ENCODE measurements at regions not wholly inside any gene's neighbourhood (a gene's known extent, or its start where the extent isn't known, plus 50 kb on each side); places are given as distances from the start of the nearest gene placed in this dataset.
"Not testable (repeated sequence)": the region's sequence is repeated elsewhere in the genome, so short reads cannot be mapped to it uniquely, and the experiment has no call there.

GRCh38 chr1:78333502-78333901 lies 157.3 kb upstream of the PTGFR start:
- intact Hi-C loops (cut with DNase I; ENCODE audit: low total_unique reads), result no loop called here
- no peak for DNase-seq
- no peak overlapping the region for H3K27ac ChIP-seq
- H3K4me1 ChIP-seq, result no peaks in the 10 kb centered on the region
- TF ChIP-seq, protein P1, sequence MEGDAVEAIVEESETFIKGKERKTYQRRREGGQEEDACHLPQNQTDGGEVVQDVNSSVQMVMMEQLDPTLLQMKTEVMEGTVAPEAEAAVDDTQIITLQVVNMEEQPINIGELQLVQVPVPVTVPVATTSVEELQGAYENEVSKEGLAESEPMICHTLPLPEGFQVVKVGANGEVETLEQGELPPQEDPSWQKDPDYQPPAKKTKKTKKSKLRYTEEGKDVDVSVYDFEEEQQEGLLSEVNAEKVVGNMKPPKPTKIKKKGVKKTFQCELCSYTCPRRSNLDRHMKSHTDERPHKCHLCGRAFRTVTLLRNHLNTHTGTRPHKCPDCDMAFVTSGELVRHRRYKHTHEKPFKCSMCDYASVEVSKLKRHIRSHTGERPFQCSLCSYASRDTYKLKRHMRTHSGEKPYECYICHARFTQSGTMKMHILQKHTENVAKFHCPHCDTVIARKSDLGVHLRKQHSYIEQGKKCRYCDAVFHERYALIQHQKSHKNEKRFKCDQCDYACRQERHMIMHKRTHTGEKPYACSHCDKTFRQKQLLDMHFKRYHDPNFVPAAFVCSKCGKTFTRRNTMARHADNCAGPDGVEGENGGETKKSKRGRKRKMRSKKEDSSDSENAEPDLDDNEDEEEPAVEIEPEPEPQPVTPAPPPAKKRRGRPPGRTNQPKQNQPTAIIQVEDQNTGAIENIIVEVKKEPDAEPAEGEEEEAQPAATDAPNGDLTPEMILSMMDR (IDR thresholded peaks at IDR 0.05 in 8 of 11, conservative IDR thresholded peaks at IDR 0.05 in 3 of 11), result peak in 9 of 11 experiments; percentile 10 to 60 (median 42)
- TF ChIP-seq POLR2A (IDR thresholded peaks at IDR 0.05), result no peak
- peaks cover 0 to 3% (median 0%) of the 10 kb centered on the region in 7 donors for H3K27me3 ChIP-seq (replicated peaks in 1 of 7)
- H3K36me3 ChIP-seq, result no peaks in the 10 kb centered on the region
- WGBS, 5 donors, result 13 to 30% (median 19%) methylated on average over 4 of the region's 4 CpGs
- no peak overlapping the region for H3K4me3 ChIP-seq
- H3K9me3 ChIP-seq, result peaks cover 0 to 7% (median 0%) of the 10 kb centered on the region in 8 donors

DNA sequence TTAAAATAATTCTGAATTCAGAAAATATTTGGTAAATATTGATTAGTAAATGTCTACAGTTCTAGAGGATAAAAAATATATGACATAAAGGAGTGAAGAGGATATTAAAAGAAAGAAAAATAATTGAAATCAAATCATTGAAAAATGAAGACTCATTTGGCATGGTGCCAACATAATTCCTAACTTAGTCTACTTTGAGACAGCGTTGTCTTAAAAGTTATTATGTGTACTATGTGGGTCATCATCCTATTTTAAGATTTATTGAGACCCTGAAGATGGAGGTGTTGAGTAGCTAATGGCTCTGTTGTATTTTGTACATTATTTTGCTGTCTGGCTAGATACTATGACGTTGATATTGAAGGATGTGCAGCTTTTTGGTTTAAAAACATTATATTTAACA lies 156.7 kb upstream of the PTGFR start:
- Histone ChIP-seq H3K36me3 (no peaks in the 10 kb centered on the region), H3K27ac (no peak overlapping the region), H3K9me3 (peaks cover 0 to 7% (median 0%) of the 10 kb centered on the region in 8 donors), H3K4me3 (no peak overlapping the region), H3K27me3 (replicated peaks in 1 of 7) (peaks cover 0 to 3% (median 0%) of the 10 kb centered on the region in 7 donors), H3K4me1 (no peaks in the 10 kb centered on the region)
- TF ChIP-seq POLR2AphosphoS5 (IDR thresholded peaks at IDR 0.05) (no peak), POLR2A (IDR thresholded peaks at IDR 0.05) (no peak)
- intact Hi-C loops (cut with DNase I; ENCODE audit: low total_unique reads), result no loop called here
- DNase-seq, result no peak
- WGBS, 5 donors, result 41 to 71% (median 57%) methylated on average over 2 of the region's 2 CpGs

- no peak for DNase-seq
- TF ChIP-seq POLR2A (IDR thresholded peaks at IDR 0.05), result no peak
- WGBS, 5 donors, result 56 to 75% (median 65%) methylated on average over 4 of the region's 4 CpGs
- H3K27ac ChIP-seq, result no peak overlapping the region
- no peaks in the 10 kb centered on the region for H3K36me3 ChIP-seq
- no peaks in the 10 kb centered on the region for H3K27me3 ChIP-seq (replicated peaks in 1 of 7)
- no peak overlapping the region for H3K4me3 ChIP-seq
- H3K9me3 ChIP-seq, result peaks cover 0 to 7% (median 0%) of the 10 kb centered on the region in 8 donors
- intact Hi-C loops (cut with DNase I; ENCODE audit: low total_unique reads), result no loop called here
- no peaks in the 10 kb centered on the region for H3K4me1 ChIP-seq
These were observed 155.8 kb upstream of the PTGFR start for GRCh38 chr1:78334952-78335351.

DNA sequence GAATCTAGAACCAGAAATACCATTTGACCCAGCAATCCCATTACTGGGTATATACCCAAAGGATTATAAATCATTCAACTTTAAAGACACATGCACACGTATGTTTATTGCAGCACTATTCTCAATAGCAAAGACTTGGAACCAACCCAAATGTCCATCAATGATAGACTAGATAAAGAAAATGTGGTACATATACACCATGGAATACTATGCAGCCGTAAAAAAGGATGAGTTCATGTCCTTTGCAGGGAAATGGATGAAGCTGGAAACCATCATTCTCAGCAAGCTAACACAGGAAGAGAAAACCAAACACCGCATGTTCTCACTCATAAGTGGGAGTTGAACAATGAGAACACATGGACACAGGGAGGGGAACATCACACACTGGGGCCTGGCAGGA lies 154.0 kb upstream of the PTGFR start:
- DNase-seq; H3K27me3 ChIP-seq (replicated peaks in 1 of 7); H3K36me3 ChIP-seq; H3K4me1 ChIP-seq; H3K9me3 ChIP-seq; H3K27ac ChIP-seq; intact Hi-C loops (cut with DNase I; ENCODE audit: low total_unique reads); H3K4me3 ChIP-seq: not testable (repeated sequence)
- 82 to 91% (median 85%) methylated on average over 3 of the region's 3 CpGs for WGBS, 5 donors

- TF ChIP-seq POLR2A (IDR thresholded peaks at IDR 0.05) (no peak), POLR2AphosphoS5 (IDR thresholded peaks at IDR 0.05) (no peak)
- TF ChIP-seq, protein P1 (IDR thresholded peaks at IDR 0.05 in 8 of 11, conservative IDR thresholded peaks at IDR 0.05 in 3 of 11), result no peak
- 91 to 100% (median 96%) methylated on average over 1 of the region's 1 CpG for WGBS, 5 donors
- H3K9me3 ChIP-seq, result peaks cover 0 to 7% (median 0%) of the 10 kb centered on the region in 8 donors
- intact Hi-C loops (cut with DNase I; ENCODE audit: low total_unique reads), result no loop called here
- no peak for DNase-seq
- H3K27ac ChIP-seq, result no peak overlapping the region
- no peak overlapping the region for H3K4me3 ChIP-seq
- H3K36me3 ChIP-seq, result no peaks in the 10 kb centered on the region
- no peaks in the 10 kb centered on the region for H3K4me1 ChIP-seq
- no peaks in the 10 kb centered on the region for H3K27me3 ChIP-seq (replicated peaks in 1 of 7)
These were observed 151.3 kb upstream of the PTGFR start for GRCh38 chr1:78339490-78339889.

GRCh38 chr1:78340006-78340405 lies 150.8 kb upstream of the PTGFR start:
- DNase-seq, result no peak
- Histone ChIP-seq H3K4me3 (no peak overlapping the region), H3K27me3 (replicated peaks in 1 of 7) (no peaks in the 10 kb centered on the region), H3K36me3 (no peaks in the 10 kb centered on the region), H3K4me1 (no peaks in the 10 kb centered on the region), H3K27ac (no peak overlapping the region), H3K9me3 (peaks cover 0 to 7% (median 0%) of the 10 kb centered on the region in 8 donors)
- TF ChIP-seq, protein P1 (IDR thresholded peaks at IDR 0.05 in 8 of 11, conservative IDR thresholded peaks at IDR 0.05 in 3 of 11), result no peak
- no peak for TF ChIP-seq POLR2AphosphoS5 (IDR thresholded peaks at IDR 0.05)
- TF ChIP-seq POLR2A (IDR thresholded peaks at IDR 0.05), result no peak
- intact Hi-C loops (cut with DNase I; ENCODE audit: low total_unique reads), result no loop called here

Measured in spleen (tissue), 11 donors.